Testis (tissue), 2 donors: ENCODE measurements at regions not wholly inside any gene's neighbourhood (a gene's known extent, or its start where the extent isn't known, plus 50 kb on each side); places are given as distances from the start of the nearest gene placed in this dataset.

Source experiments
- CTCF ChIP-seq, 3 experiments: fragments of 450-650 bp in 2 of 3; fragments of 200-600 bp in 1 of 3; sonication (generic) in 1 of 3; IDR thresholded peaks; one replicate each; pipeline ENCODE4 v1.5.1; 2016 to 2019; ENCODE audit warnings: antibody characterized with exemption in 3 of 3, mild to moderate bottlenecking in 2 of 3, moderate library complexity in 1 of 3
- POLR2A ChIP-seq: fragments of 450-650 bp; IDR thresholded peaks from one replicate; pipeline ENCODE4 v1.6.1; 2017; ENCODE audit warnings: antibody characterized with exemption, mild to moderate bottlenecking, moderate library complexity

- TF ChIP-seq CTCF (IDR thresholded peaks at IDR 0.05) (no peak), POLR2A (no peak)
Measured at GRCh38 chr2:60679036-60679780, 76.9 kb upstream of the PAPOLG start.
